Suppressor macrophage treated with lipopolysaccharide for 4 hours (primary cell): ENCODE measurements at regions not wholly inside any gene's neighbourhood (a gene's known extent, or its start where the extent isn't known, plus 50 kb on each side); places are given as distances from the start of the nearest gene placed in this dataset.
"Not testable (repeated sequence)": the region's sequence is repeated elsewhere in the genome, so short reads cannot be mapped to it uniquely, and the experiment has no call there.

Experiments used
- DNase-seq: peaks from one replicate; pipeline ENCODE4 v3.0.0-alpha.2; 2020

DNA sequence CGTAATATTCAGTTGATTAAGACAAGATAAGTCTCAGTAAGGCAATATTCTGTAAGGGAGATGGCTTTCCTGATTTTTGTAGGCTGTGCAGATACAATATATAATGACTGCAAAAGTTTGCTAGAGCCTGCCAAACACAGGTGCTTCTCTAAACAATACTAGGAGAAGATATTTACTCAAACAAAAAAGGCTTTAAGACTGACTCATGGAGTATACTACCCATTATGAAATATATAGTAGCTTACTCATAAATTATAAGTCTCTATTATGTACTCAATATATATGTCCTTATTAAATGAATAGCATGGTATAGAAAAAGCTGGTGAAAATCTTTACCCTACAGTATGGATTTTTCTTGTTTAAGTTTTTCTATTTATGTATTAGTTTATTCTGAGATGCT lies 93.2 kb upstream of the IL15 start:
- DNase-seq = no peak

DNA sequence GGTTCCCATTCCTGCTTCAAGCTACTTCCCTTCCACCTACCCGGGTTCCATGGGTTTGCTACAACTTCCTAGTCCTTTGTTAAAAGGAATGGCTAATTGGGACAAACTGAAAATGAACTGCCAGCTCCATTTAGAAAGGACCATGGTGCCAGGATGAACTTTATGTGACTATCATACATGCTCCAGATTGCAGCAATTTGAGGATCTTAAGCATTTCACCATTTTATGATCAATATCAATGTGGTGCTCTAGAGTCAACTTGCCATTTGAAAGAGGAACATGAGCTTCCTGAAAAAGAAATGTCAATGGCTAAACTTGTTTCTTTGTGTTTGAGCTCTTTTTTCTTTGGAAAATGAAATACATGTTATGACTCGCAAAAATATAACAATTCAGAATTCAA lies 92.7 kb upstream of the IL15 start:
- DNase-seq = peak; percentile 46

DNA sequence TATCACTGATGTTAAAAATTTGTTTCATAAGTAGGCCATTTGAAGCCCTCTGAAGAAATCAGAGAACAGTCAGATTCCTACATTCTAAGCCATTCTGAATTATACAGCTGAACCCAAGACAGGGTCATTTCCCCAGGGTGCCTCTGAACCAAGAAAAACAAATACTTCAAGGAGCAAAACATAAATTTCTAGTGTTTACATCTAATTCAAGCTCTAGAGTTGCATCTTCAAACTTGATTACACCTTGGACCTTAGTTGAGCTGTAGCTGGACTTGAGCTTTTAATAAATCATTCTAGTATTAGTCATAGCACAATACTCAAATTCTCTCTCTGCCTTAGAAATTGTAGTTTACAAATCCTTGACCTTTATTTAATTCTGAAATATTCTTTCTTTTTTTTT lies 87.6 kb upstream of the IL15 start:
- DNase-seq = no peak

DNA sequence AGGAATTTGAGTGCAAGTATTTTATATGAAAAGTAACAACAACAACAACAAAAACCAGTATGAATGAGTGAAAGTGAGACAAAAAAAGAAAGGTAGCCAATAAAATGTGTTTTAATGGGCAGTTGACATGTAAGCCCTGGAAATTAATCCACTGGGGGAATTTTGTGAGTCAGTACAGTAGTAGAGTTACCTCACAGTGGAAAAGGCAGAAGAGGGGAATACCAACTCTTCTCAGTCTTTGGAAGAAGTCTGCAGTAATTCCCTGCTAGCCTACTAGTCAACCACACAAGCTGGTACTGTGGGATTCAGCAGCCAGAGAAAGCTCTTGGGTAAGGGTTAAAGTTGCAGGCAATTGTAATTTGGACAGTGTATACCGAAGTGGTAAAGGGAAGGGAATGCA lies 76.3 kb upstream of the IL15 start:
- DNase-seq = peak; percentile 35

DNA sequence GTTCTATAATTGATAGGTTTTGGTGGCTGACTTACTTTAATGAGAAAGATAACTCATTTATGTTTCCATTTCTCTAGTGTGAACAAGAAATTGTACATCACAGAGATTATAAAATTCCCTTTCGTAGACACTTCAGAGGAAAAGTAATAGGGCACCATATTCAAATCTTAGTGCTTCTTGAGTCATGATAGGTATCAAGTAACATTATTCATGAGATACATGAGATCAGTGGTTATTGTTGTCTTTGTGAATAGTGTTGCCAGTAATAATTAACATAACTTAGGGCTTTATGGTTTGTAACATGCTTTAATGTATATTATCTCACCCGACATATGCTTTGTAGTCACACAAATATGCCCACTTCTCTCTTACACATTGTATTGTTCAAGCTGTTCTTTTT lies 73.7 kb upstream of the IL15 start:
- no peak for DNase-seq

DNA sequence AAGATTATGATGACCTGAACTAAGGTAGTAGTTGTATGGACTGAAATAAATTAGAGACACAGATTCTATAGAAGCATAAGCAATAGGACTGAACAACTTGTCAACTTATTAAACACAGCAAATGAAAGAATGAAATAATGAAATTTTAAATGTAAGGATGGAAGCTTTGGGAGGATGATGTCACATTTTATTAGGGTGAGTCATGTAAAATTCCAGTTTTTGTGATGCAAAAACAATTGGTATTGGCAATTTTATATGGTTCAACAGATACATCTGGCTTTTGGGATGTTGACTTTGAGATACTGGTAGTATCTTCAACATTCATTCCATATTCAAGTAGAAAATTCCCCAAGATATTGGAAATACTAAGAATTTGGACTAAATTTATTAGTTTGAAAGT lies 72.7 kb upstream of the IL15 start:
- no peak for DNase-seq

DNA sequence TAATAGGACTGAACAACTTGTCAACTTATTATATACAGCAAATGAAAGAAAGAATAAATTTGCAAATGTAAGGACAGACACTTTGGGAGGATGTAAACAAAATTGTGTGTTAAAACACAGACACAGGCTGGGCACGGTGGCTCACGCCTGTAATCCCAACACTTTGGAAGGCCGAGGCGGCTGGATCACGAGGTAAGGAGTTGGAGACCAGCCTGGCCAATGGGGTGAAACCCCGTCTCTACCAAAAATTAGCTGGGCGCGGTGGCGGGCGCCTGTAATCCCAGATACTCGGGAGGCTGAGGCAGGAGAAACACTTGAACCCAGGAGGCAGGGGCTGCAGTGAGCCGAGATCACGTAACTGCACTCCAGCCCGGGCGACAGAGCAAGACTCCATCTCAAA lies 71.4 kb upstream of the IL15 start:
- DNase-seq = not testable (repeated sequence)

DNA sequence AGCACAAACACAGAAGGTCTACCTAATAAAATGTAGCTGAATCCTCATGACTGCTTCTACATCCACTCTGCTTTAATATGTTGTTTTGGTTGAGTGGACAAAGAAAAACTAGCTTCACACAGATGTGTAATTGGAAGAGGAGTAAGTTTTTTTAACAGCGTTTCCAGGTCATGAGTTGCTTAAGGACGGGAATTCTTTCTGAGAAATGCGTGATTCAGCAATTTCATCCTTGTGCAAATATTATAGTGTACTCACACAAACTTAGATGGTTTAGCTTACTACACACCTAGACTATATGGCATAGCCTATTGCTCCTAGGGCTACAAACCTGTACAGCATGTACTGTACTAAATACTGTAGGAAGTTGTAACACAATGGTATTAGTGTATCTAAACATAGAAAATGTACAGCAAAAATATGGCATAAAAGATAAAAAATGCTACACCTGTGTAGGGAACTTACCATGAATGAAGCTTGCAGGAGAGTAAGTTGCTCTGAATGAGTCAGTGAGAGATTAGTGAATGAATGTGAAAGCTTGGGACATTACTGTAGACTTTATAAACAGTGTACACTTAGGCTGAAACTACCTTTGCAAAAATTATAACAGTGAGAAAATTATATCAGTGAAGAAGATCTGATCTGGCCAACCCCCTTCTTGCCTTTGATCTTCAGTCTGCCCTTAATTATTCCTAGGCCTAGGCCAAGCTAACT lies 70.8 kb upstream of the IL15 start:
- DNase-seq = no peak

DNA sequence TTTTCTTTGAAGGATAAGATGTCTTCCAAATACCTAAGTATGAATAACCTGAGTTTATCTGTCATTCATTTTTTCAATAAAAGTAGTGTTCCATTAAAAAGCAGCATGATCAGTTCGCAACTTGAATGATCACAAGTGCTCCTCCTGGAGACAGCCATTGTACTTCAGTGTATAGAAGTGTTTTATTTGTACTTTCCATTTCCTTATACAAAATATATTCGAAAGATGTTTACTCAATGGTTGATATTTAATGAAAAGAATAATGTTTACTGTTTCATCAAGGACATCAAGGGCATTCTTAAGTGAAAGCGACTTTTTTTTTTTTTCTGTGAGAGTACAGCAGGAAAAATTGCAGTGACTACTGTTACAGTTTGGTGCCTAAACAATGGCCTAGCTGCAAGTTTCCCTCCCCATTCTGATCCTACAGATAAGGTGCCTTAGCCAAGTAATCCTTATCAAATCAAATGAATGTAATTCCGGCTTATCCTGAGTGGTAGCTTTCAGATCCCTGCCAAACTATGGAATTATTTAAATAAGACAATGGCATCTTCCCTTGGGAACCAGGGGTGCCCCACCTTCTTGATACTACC lies 69.0 kb upstream of the IL15 start:
- DNase-seq = no peak

DNA sequence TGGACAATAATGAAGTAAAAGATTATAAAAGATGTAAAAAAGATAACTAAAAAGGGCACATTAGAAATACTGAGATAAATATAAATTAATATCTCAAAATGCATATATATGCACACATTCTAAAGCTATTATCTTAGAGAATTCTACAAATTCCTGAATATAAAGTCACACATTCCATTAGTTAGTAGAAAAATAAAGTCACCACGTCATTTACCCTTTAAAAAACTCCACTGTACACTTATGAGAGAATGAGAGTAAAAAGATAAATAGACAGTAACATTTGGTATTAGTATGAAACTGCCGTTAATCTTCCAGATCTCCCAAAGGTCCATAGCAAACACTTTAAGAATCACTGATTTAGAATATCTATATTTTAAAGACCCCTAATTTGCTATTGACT lies 67.2 kb upstream of the IL15 start:
- no peak for DNase-seq

DNA sequence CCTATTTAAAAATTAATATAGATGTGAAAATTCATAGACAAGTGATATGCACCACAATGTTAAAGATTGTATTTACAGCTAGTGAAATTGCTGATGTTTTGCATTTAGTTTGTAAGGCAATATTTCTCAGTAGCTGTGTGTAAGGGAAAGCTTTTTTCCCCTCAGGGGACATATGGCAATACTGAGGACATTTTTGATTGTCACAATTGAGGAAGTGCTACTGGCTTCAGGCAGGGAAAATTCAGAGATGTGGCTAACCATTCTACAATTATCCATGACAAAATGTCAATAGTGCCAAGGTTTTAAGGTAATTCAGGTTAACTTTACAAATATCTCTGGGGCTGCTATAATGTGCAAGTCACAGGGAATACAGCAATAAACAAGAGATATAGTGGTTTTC lies 66.1 kb upstream of the IL15 start:
- no peak for DNase-seq

DNA sequence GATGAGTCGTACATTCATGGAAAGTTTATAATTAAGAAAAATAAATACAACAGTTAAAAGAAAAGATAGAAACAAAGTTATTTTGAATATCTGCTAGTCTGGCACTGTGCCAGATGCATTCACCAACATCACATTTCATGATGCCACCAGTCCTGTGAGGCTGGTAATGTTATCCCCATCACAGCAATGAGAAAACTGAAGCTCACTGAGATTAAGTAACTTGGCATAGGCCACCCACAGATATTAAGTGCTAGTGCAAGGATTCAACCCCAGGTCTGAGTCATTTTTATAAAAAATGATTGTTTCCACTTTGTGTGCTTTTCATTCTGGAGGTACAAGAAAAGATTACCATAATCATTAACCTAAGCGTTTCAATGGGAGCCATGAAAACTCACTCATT lies 65.0 kb upstream of the IL15 start:
- no peak for DNase-seq

DNA sequence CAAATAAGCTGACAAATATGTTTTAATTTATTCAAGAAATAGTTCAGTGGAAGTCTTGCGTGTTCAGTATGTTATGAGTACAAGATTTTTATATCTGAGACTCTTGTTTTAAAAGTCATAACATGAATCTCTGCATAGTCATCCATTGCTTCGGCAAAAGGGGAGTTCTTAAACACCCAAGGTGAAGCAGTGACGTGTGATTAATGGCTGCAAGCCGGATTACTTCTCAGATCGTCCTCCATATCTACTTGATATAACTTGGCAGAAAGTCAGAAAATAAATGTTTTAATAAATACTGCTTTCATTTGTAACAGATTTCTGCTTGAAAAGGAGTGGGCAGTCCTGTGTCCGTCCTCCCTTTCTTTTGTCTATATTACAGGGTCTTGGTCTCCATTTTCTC lies 64.6 kb upstream of the IL15 start:
- DNase-seq = no peak

DNA sequence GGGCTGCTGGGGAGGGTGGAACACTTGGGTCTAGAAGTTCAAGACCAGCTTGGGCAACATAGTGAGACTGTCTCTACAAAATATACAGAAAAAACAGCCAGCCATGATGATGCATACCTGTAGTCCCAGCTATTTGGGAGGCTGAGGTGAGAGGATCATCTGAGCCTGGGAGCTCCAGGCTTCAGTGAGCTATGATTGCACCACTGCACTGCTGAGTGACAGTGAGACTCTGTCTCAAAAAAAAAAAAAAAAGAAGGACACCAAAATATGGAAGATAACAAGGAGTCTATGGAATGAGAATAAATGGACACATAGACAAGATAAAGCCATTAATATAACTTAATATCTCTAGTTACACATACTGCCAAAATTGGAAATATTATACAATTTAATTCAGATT lies 62.7 kb upstream of the IL15 start:
- DNase-seq = no peak

DNA sequence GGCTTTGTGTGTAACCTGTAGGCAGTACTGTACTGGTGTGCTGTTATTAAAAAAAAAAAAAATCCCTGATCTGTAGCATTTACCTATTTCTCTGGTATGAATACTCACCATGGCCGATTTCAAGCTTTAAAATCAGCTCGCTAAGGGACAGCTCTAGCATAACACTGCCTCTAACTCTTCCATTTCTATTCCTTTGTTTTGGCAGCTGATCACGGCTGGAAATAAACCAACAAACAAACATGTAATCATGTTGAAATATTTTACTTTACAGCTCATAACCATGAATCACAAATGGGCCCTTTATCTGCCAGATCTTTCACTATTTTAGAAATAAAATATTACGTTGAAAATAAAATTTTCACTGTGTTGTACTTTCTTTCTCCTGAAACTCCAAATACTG lies 60.5 kb upstream of the IL15 start:
- no peak for DNase-seq

DNA sequence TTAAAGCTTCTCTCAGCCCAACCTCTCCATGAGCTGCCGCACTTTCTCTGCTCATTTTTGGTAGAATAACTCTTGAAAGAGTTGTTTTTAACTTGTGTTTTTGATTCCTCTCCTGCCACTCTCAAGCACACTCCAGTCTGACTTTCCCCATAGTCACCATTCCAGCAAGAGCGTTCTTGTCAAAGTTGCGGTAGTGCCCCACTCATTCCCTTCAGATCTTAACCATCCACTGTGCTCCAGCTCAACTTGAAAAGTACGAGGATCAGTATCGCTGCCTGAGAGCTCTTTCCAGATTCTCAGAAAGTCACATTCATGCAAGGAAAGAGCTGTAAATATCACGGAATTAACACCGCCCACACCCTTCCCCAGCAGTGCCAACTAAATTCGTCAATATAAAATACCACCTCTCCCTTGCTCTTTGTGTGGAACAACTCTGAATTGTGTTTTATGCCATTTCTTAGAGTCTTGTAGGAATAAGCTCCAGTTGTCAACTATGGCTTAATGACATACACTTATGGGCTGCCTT lies 59.7 kb upstream of the IL15 start:
- no peak for DNase-seq

DNA sequence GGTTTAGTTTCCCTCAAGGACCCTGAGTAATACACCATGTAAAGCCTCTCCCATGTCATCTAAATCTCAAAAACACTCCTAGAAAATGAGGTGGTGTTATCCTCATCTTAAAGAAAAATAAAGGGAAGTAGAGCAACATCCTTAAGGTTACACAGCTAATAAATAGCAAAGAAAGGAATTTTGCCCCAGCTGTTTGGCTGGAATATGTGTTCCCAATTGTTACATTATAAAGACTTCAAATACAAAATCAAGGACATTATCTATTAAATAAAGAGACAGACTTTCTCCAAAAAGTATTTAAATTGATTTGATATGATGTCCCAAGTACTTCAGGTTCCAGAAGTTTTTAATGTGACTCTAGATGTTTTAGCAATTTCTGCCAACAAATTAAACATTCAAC lies 57.9 kb upstream of the IL15 start:
- no peak for DNase-seq

DNA sequence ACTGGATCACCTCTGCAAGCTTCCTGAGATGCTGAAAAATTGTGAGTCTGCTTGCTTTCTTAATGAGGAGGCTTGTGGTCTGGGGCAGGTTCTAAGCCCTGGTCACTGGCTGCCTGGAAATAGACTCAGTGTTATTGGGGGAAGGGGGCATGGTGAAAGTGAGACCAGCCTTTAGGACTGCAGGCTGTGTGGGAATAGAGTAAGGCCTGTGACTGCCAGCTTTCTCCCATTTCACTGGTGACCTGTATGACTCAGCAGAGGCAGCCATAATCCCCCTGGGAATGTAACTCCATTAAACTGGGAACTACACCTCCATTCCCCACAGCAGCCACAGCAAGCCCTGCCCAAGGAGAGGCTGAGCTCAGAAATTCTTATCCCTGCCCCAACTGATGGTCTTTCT lies 55.9 kb upstream of the IL15 start:
- no peak for DNase-seq
